ENCODE measurements at regions not wholly inside any gene's neighbourhood (a gene's known extent, or its start where the extent isn't known, plus 50 kb on each side); places are given as distances from the start of the nearest gene placed in this dataset.

GRCh38 chr3:18531662-18532061 is 106.5 kb upstream of the SATB1 start:
- TF ChIP-seq CTCF (conservative IDR thresholded peaks at IDR 0.05; ENCODE audit: low read depth, low read length), result no peak
- TF ChIP-seq EZH2 (IDR thresholded peaks at IDR 0.05; ENCODE audit: borderline replicate concordance, low read depth, low read length, poor library complexity, severe bottlenecking), result no peak
